ENCODE measurements at regions not wholly inside any gene's neighbourhood (a gene's known extent, or its start where the extent isn't known, plus 50 kb on each side); places are given as distances from the start of the nearest gene placed in this dataset.

DNA sequence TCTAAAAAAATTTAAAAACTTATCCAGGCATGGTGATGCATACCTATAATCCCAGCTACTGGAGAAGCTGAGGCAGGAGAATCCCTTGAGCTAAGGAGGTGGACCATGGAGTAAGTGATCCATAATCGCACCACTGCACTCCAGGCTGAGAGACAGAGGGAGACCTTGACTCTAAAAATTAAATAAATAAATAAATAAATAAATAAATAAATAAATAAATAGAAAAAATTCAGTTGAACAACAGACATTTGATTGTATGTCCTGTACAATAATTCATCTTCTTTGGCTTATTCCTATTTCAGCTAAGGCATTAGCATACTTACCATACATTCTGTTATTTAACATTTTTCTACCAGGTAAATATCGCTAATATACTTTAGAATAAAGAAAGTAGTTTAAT, 726.1 kb upstream of the GALNTL6 start:
- no peaks in the 10 kb centered on the region for H4K20me1 ChIP-seq (replicated peaks in 1 of 2; ENCODE audit: control insufficient read depth in 1 of 2, insufficient read depth in 2 of 2, low read length in 2 of 2)
- FAIRE-seq (no peak), DNase-seq (ENCODE audit: low read depth in 1 of 2, low spot score in 2 of 2) (no peak)
- H3K27me3 ChIP-seq (replicated peaks in 1 of 4; ENCODE audit: control insufficient read depth in 3 of 4, extremely low read depth in 1 of 4, insufficient read depth in 3 of 4, low read length in 3 of 4): no peaks in the 10 kb centered on the region
- 93% methylated on average over 2 of the region's 2 CpGs; no CpG with 5 or more reads in 1 of the 2 experiments for WGBS, 2 experiments (ENCODE audit: extremely low coverage in 1 of 2, insufficient coverage in 1 of 2, insufficient read length in 1 of 2, insufficient replicate concordance in 2 of 2, low coverage in 1 of 2, low lambda C conversion rate in 2 of 2, missing lambda C conversion rate in 1 of 2)
- ChIA-PET POLR2A (ENCODE audit: partially characterized antibody) (no interaction called here), CTCF (ENCODE audit: partially characterized antibody) (interaction anchor here (0.6 to 2.1 kb wide), 3 partner anchors 96 to 712 kb away, joined by 3 to 6 read pairs (median 3); no protein-coding TSS in a partner anchor)
- H2BK15ac ChIP-seq (ENCODE audit: low read length): no peak overlapping the region
- H2BK20ac ChIP-seq (ENCODE audit: low read length): no peak overlapping the region
- H3K4ac ChIP-seq (replicated peaks; ENCODE audit: insufficient read length, low read depth, low read length): no peak overlapping the region
- H3K14ac ChIP-seq (ENCODE audit: insufficient read length): no peak overlapping the region
- TF ChIP-seq RAD21 (IDR thresholded peaks at IDR 0.05 in 1 of 2, conservative IDR thresholded peaks at IDR 0.05 in 1 of 2; ENCODE audit: low read depth in 2 of 2, low read length in 2 of 2) (no peak), YY1 (IDR thresholded peaks at IDR 0.05; ENCODE audit: low read depth, low read length) (no peak), MAFK (IDR thresholded peaks at IDR 0.05; ENCODE audit: low read depth, low read length) (no peak), KDM5A (IDR thresholded peaks at IDR 0.05; ENCODE audit: low read length) (no peak), JUN (IDR thresholded peaks at IDR 0.05; ENCODE audit: low read depth, low read length) (no peak), ATF3 (IDR thresholded peaks at IDR 0.05; ENCODE audit: insufficient read depth, low read depth, low read length) (no peak), SP4 (IDR thresholded peaks at IDR 0.05; ENCODE audit: low read length) (no peak), KDM4A (IDR thresholded peaks at IDR 0.05; ENCODE audit: low read depth, low read length, severe bottlenecking) (no peak)
- TF ChIP-seq, protein P1, sequence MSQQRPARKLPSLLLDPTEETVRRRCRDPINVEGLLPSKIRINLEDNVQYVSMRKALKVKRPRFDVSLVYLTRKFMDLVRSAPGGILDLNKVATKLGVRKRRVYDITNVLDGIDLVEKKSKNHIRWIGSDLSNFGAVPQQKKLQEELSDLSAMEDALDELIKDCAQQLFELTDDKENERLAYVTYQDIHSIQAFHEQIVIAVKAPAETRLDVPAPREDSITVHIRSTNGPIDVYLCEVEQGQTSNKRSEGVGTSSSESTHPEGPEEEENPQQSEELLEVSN (IDR thresholded peaks at IDR 0.05): no peak
- H3K56ac ChIP-seq (replicated peaks; ENCODE audit: insufficient read length, low read depth, low read length): no peak overlapping the region
- H2BK12ac ChIP-seq (ENCODE audit: low read depth, low read length): no peak overlapping the region
- H2BK120ac ChIP-seq (replicated peaks; ENCODE audit: low read depth, low read length): no peak overlapping the region
- H2AFZ ChIP-seq (ENCODE audit: low read length): no peak overlapping the region
- no peaks in the 10 kb centered on the region for H3K79me1 ChIP-seq (ENCODE audit: low read depth, low read length)
- H3K4me1 ChIP-seq (replicated peaks in 1 of 4; ENCODE audit: control insufficient read depth in 3 of 4, insufficient read depth in 4 of 4, low read length in 3 of 4): no peaks in the 10 kb centered on the region
- H3K27ac ChIP-seq (ENCODE audit: low read depth, low read length): no peak overlapping the region
- H3K79me2 ChIP-seq (ENCODE audit: control insufficient read depth in 1 of 2, insufficient read depth in 2 of 2, low read length in 2 of 2): no peaks in the 10 kb centered on the region
- H3K23me2 ChIP-seq (ENCODE audit: low read depth, low read length): no peaks in the 10 kb centered on the region
- no peak overlapping the region for H2BK5ac ChIP-seq (ENCODE audit: low read depth, low read length)
- H3K9me3 ChIP-seq (ENCODE audit: insufficient read depth in 2 of 2, low read depth in 1 of 2, low read length in 1 of 2): 0 out of 4 replicates have a peak, but pooled peaks cover 0 to 7% of the 10 kb centered on the region in 2 experiments
- no peak overlapping the region for H4K91ac ChIP-seq (replicated peaks; ENCODE audit: insufficient read length, low read length)
- H3K18ac ChIP-seq (ENCODE audit: extremely low read depth, low read length): no peak overlapping the region
- no peak overlapping the region for H3K4me2 ChIP-seq (ENCODE audit: insufficient read depth in 1 of 2, low read depth in 2 of 2, low read length in 2 of 2)
- no peak overlapping the region for H4K8ac ChIP-seq (ENCODE audit: extremely low read depth, insufficient read depth, low read length)
- H2AK5ac ChIP-seq (ENCODE audit: low read depth, low read length): no peak overlapping the region
- H3K36me3 ChIP-seq (ENCODE audit: control insufficient read depth in 2 of 4, insufficient read depth in 4 of 4, low read length in 3 of 4): no peaks in the 10 kb centered on the region
- no peak overlapping the region for H4K5ac ChIP-seq (ENCODE audit: insufficient read length, low read depth, low read length)
- no peak overlapping the region for H3K9ac ChIP-seq (replicated peaks in 1 of 4; ENCODE audit: extremely low read depth in 1 of 4, low read depth in 3 of 4, low read length in 3 of 4)
- H3K23ac ChIP-seq (ENCODE audit: insufficient read length): no peak overlapping the region
- no peak overlapping the region for H3K4me3 ChIP-seq (ENCODE audit: extremely low read depth in 1 of 4, insufficient read depth in 2 of 4, low read depth in 3 of 4, low read length in 4 of 4)
